Thyroid gland (tissue), 4 donors: ENCODE measurements at regions not wholly inside any gene's neighbourhood (a gene's known extent, or its start where the extent isn't known, plus 50 kb on each side); places are given as distances from the start of the nearest gene placed in this dataset.

Experiments
- DNase-seq, 2 donors: peaks; one replicate each; pipeline ENCODE4 v3.0.0-alpha.2; 2019
- H3K27ac ChIP-seq, 3 donors: fragments of 200-600 bp; sonication (generic); 1 replicate in 2 of 3; 2 replicates in 1 of 3; pipeline ENCODE4 v1.5.1; 2016 to 2019; ENCODE audit warnings: mild to moderate bottlenecking in 1 of 3, moderate library complexity in 1 of 3
- H3K27me3 ChIP-seq: fragments of 200-600 bp; sonication (generic); one replicate; pipeline ENCODE4 v1.5.1; 2019
- H3K36me3 ChIP-seq, 2 donors: fragments of 200-600 bp; sonication (generic); one replicate each; pipeline ENCODE4 v1.5.1; 2016 to 2019
- H3K4me1 ChIP-seq, 2 donors: fragments of 200-600 bp; sonication (generic); one replicate each; pipeline ENCODE4 v1.5.1; 2017 to 2019
- H3K4me3 ChIP-seq, 3 donors: fragments of 200-600 bp; sonication (generic); replicated peaks in 1 of 3; 1 replicate in 2 of 3; 2 replicates in 1 of 3; pipeline ENCODE4 v1.5.1; 2016; ENCODE audit warnings: mild to moderate bottlenecking in 1 of 3
- H3K9me3 ChIP-seq: fragments of 200-600 bp; sonication (generic); one replicate; pipeline ENCODE4 v1.5.1; 2017
- POLR2A ChIP-seq, 2 donors: fragments of 450-650 bp; IDR thresholded peaks; one replicate each; pipeline ENCODE4 v1.6.1; 2017; ENCODE audit warnings: antibody characterized with exemption in 2 of 2, mild to moderate bottlenecking in 2 of 2, moderate library complexity in 1 of 2
- WGBS, 2 donors: methylation state at CpG; one replicate each; pipeline ENCODE4 v1.1.5; 2017; 5-methylcytosine and 5-hydroxymethylcytosine counted together
- intact Hi-C: fragments of 100-400 bp; cut with DNase I; formaldehyde crosslinking; loops from one replicate; pipeline ENCODE4 v1.15.1; 2023
- TF ChIP-seq, protein P1 (sequence below), 6 experiments: fragments of 200-600 bp in 3 of 6; fragments of 450-650 bp in 3 of 6; sonication (generic) in 3 of 6; IDR thresholded peaks; one replicate each; pipeline ENCODE4 v1.5.1; 2016 to 2019; ENCODE audit warnings: antibody characterized with exemption in 6 of 6, mild to moderate bottlenecking in 2 of 6, inconsistent platforms in 1 of 6, moderate library complexity in 1 of 6

DNA sequence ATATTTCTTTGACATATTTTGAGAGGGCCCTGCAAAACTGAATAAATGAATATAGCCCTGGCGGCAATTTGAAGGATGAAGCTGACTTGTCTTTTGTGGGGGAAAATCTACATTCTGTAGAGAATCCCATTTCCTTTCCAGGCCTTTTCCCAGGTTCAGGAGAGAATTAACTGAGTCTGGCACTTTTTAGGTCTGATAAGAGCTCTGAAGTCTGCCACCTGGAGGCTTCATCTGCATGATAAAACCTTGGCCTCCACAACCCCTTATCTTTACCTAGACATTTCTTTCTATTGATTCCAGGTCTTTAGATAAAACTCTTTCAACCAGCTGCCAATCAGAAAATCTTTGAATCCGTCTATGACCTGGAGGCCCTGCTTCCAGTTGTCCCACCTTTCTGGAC is 299.4 kb downstream of the ETNK1 start:
- H3K36me3 ChIP-seq: no peaks in the 10 kb centered on the region
- DNase-seq: no peak
- no peaks in the 10 kb centered on the region for H3K9me3 ChIP-seq
- no peaks in the 10 kb centered on the region for H3K4me1 ChIP-seq
- WGBS, 2 donors: 92 to 94% methylated on average over 2 of the region's 2 CpGs
- no peaks in the 10 kb centered on the region for H3K27me3 ChIP-seq
- H3K4me3 ChIP-seq: no peak overlapping the region
- TF ChIP-seq, protein P1, sequence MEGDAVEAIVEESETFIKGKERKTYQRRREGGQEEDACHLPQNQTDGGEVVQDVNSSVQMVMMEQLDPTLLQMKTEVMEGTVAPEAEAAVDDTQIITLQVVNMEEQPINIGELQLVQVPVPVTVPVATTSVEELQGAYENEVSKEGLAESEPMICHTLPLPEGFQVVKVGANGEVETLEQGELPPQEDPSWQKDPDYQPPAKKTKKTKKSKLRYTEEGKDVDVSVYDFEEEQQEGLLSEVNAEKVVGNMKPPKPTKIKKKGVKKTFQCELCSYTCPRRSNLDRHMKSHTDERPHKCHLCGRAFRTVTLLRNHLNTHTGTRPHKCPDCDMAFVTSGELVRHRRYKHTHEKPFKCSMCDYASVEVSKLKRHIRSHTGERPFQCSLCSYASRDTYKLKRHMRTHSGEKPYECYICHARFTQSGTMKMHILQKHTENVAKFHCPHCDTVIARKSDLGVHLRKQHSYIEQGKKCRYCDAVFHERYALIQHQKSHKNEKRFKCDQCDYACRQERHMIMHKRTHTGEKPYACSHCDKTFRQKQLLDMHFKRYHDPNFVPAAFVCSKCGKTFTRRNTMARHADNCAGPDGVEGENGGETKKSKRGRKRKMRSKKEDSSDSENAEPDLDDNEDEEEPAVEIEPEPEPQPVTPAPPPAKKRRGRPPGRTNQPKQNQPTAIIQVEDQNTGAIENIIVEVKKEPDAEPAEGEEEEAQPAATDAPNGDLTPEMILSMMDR (IDR thresholded peaks at IDR 0.05): no peak
- TF ChIP-seq POLR2A (IDR thresholded peaks at IDR 0.05): no peak
- no peak overlapping the region for H3K27ac ChIP-seq
- intact Hi-C loops: no loop called here

DNA sequence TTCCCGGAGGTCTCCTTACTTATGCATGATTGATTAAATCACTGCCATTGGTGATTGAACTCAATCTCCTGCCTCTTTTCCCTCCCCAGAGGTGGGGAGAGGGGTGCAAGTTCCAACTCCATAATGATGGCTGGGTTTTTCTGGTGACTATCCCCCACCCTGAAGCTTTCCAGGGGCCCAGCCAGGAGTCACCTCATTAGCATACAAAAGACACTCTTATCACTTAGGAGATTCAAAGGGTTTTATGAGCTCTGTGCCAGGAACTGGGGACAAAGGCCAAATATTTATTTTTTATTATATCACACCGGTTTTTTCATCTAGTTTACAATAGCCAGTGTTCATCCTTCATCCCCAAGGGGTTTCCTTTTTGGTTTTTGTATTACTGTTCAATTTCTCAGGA is 300.7 kb downstream of the ETNK1 start:
- Histone ChIP-seq H3K27ac (no peak overlapping the region), H3K9me3 (no peaks in the 10 kb centered on the region), H3K4me1 (no peaks in the 10 kb centered on the region), H3K36me3 (no peaks in the 10 kb centered on the region), H3K4me3 (no peak overlapping the region), H3K27me3 (no peaks in the 10 kb centered on the region)
- DNase-seq: no peak
- 62% methylated on average over 2 of the region's 2 CpGs for WGBS, 2 donors
- TF ChIP-seq, protein P1 (IDR thresholded peaks at IDR 0.05): no peak
- no peak for TF ChIP-seq POLR2A (IDR thresholded peaks at IDR 0.05)
- intact Hi-C loops: no loop called here

DNA sequence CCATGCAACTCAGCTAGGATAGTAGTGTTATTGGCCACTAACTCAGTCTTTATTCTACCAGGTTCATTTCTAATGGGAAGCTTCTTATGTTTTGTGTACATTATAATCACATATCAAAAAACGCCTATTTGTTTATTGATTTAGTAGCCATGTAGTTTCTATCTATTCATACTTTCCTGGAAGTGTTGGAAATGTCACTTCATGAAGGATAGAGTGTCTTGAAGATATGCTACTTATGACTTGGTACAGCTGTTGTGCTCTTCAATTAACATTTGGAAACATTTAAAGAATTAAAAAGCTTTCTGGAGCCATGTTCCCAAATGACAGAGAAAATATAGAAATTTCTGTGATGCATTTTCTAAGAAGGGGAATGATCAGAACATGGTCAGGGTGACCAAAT is 307.5 kb downstream of the ETNK1 start:
- Histone ChIP-seq H3K4me3 (no peak overlapping the region), H3K27me3 (no peaks in the 10 kb centered on the region), H3K9me3 (no peaks in the 10 kb centered on the region), H3K27ac (no peak overlapping the region), H3K36me3 (no peaks in the 10 kb centered on the region), H3K4me1 (no peaks in the 10 kb centered on the region)
- TF ChIP-seq, protein P1 (IDR thresholded peaks at IDR 0.05): no peak
- TF ChIP-seq POLR2A (IDR thresholded peaks at IDR 0.05): no peak
- 83 to 86% methylated on average over 1 of the region's 1 CpG for WGBS, 2 donors
- intact Hi-C loops: no loop called here
- DNase-seq: no peak

DNA sequence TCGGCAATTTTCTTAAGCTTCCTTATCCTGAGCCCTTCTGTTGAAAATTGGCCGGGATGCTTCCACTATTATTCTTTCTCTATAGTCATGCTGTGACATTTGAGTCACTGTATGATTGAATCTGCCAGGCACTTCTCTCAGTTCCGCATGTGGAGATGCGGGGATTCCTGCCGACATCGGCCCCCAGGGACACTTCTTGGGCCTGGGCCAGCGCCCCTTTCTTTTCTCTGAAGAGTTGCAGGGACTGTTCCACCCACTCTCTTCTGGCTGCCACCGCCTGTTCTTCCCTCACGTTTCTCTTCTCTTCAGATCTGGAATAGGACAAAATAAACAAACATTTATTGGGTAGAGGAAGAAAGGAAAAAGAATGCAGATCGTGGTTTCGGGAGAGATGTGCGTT is 310.1 kb downstream of the ETNK1 start:
- no peaks in the 10 kb centered on the region for H3K9me3 ChIP-seq
- H3K27ac ChIP-seq: no peak overlapping the region
- TF ChIP-seq, protein P1 (IDR thresholded peaks at IDR 0.05): no peak
- TF ChIP-seq POLR2A (IDR thresholded peaks at IDR 0.05): no peak
- H3K4me1 ChIP-seq: no peaks in the 10 kb centered on the region
- intact Hi-C loops: no loop called here
- no peak overlapping the region for H3K4me3 ChIP-seq
- H3K27me3 ChIP-seq: no peaks in the 10 kb centered on the region
- no peak for DNase-seq
- 75 to 76% methylated on average over 12 of the region's 12 CpGs for WGBS, 2 donors
- no peaks in the 10 kb centered on the region for H3K36me3 ChIP-seq

DNA sequence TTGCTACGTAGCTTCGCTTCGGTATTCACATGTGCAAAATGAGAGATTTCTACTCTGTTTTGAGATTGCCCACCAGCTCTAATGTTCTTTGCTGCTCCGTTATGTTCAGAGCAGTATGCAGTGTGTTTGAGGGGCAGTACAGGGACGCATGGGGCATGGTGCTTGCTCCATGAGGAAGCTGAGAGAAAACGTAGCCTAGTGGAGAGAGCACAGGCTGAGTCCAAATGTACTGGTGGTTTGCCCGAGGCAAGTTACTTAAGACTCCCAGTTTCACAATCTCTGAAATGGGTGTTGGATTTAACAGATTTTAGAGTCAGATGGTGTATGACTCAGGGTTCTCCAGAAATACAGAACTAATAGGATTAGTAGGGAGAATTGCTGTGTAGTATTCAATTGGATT is 310.5 kb downstream of the ETNK1 start:
- no peaks in the 10 kb centered on the region for H3K36me3 ChIP-seq
- H3K27me3 ChIP-seq: no peaks in the 10 kb centered on the region
- WGBS, 2 donors: 87 to 88% methylated on average over 7 of the region's 7 CpGs
- DNase-seq: no peak
- intact Hi-C loops: no loop called here
- H3K4me1 ChIP-seq: no peaks in the 10 kb centered on the region
- H3K9me3 ChIP-seq: no peaks in the 10 kb centered on the region
- no peak overlapping the region for H3K4me3 ChIP-seq
- H3K27ac ChIP-seq: no peak overlapping the region
- no peak for TF ChIP-seq POLR2A (IDR thresholded peaks at IDR 0.05)
- TF ChIP-seq, protein P1 (IDR thresholded peaks at IDR 0.05): no peak
